CMK (cell line): ENCODE measurements at regions not wholly inside any gene's neighbourhood (a gene's known extent, or its start where the extent isn't known, plus 50 kb on each side); places are given as distances from the start of the nearest gene placed in this dataset.
"Not testable (repeated sequence)": the region's sequence is repeated elsewhere in the genome, so short reads cannot be mapped to it uniquely, and the experiment has no call there.

Source experiments
- DNase-seq: peaks from one replicate; pipeline ENCODE4 v3.0.0-alpha.2; 2010; ENCODE audit warnings: low read depth

GRCh38 chr1:4489992-4490391 is 164.4 kb upstream of the AJAP1 start:
- not testable (repeated sequence) for DNase-seq

GRCh38 chr1:4494027-4494426 is 160.4 kb upstream of the AJAP1 start:
- no peak for DNase-seq

- no peak for DNase-seq
Observed at GRCh38 chr1:4494558-4494957, 159.9 kb upstream of the AJAP1 start.

- DNase-seq: no peak
Observed at GRCh38 chr1:4495809-4496208, 158.6 kb upstream of the AJAP1 start.

GRCh38 chr1:4500441-4500840 is 154.0 kb upstream of the AJAP1 start:
- DNase-seq: no peak

- no peak for DNase-seq
Observed at GRCh38 chr1:4506591-4506990, 147.8 kb upstream of the AJAP1 start.

- no peak for DNase-seq
Observed at GRCh38 chr1:4509206-4509605, 145.2 kb upstream of the AJAP1 start.

- no peak for DNase-seq
Observed at GRCh38 chr1:4510276-4510691, 144.1 kb upstream of the AJAP1 start.

GRCh38 chr1:4511374-4511773 is 143.0 kb upstream of the AJAP1 start:
- no peak for DNase-seq

GRCh38 chr1:4512636-4513035 is 141.8 kb upstream of the AJAP1 start:
- DNase-seq: no peak

GRCh38 chr1:4513685-4514084 is 140.7 kb upstream of the AJAP1 start:
- no peak for DNase-seq

- no peak for DNase-seq
Observed at GRCh38 chr1:4515727-4516289, 138.6 kb upstream of the AJAP1 start.

GRCh38 chr1:4516596-4516995 is 137.8 kb upstream of the AJAP1 start:
- no peak for DNase-seq

- no peak for DNase-seq
Observed at GRCh38 chr1:4517186-4517954, 137.0 kb upstream of the AJAP1 start.

- DNase-seq: no peak
Observed at GRCh38 chr1:4518621-4519020, 135.8 kb upstream of the AJAP1 start.

GRCh38 chr1:4519954-4520353 is 134.5 kb upstream of the AJAP1 start:
- no peak for DNase-seq

GRCh38 chr1:4523551-4523950 is 130.9 kb upstream of the AJAP1 start:
- DNase-seq: no peak

- DNase-seq: no peak
Observed at GRCh38 chr1:4526747-4527146, 127.7 kb upstream of the AJAP1 start.

- no peak for DNase-seq
Observed at GRCh38 chr1:4527819-4528218, 126.6 kb upstream of the AJAP1 start.

GRCh38 chr1:4528590-4528989 is 125.8 kb upstream of the AJAP1 start:
- DNase-seq: no peak

GRCh38 chr1:4529446-4530165 is 124.8 kb upstream of the AJAP1 start:
- no peak for DNase-seq

- DNase-seq: no peak
Observed at GRCh38 chr1:4530166-4530785, 124.1 kb upstream of the AJAP1 start.

GRCh38 chr1:4531842-4532241 is 122.6 kb upstream of the AJAP1 start:
- DNase-seq: no peak
